Mesendoderm (in vitro differentiated cells): ENCODE measurements at regions not wholly inside any gene's neighbourhood (a gene's known extent, or its start where the extent isn't known, plus 50 kb on each side); places are given as distances from the start of the nearest gene placed in this dataset.

Experiments used
- DNase-seq: peaks from one replicate; pipeline ENCODE4 v3.0.0; 2013
- H2AK5ac ChIP-seq: 2 replicates; pipeline ENCODE4 v1.6.1; 2013; ENCODE audit warnings: low read length, inconsistent platforms
- H2BK120ac ChIP-seq: 2 replicates; pipeline ENCODE4 v1.6.1; 2013; ENCODE audit warnings: low read depth, mild to moderate bottlenecking, low read length, moderate library complexity, mixed read lengths
- H2BK15ac ChIP-seq: replicated peaks from 2 replicates; pipeline ENCODE4 v1.6.1; 2013; ENCODE audit warnings: low read depth, mild to moderate bottlenecking, moderate library complexity
- H2BK5ac ChIP-seq: 2 replicates; pipeline ENCODE4 v1.6.1; 2013; ENCODE audit warnings: low read length, inconsistent platforms
- H3K18ac ChIP-seq: 2 replicates; pipeline ENCODE4 v1.6.1; 2013; ENCODE audit warnings: mild to moderate bottlenecking, low read length, mixed read lengths
- H3K23ac ChIP-seq: one replicate; pipeline ENCODE4 v1.6.1; 2013; ENCODE audit warnings: low read length
- H3K27ac ChIP-seq: 2 replicates; pipeline ENCODE4 v1.5.1; 2013; ENCODE audit warnings: low read depth, mild to moderate bottlenecking, inconsistent platforms, low read length, moderate library complexity
- H3K27me3 ChIP-seq: 2 replicates; pipeline ENCODE4 v1.6.1; 2013; ENCODE audit warnings: low read length, control low read depth, mild to moderate bottlenecking, inconsistent platforms; ENCODE audit not compliant: insufficient read depth, poor library complexity
- H3K36me3 ChIP-seq: 2 replicates; pipeline ENCODE4 v1.6.1; 2013; ENCODE audit warnings: low read length, inconsistent platforms; ENCODE audit not compliant: control insufficient read depth, insufficient read depth
- H3K4ac ChIP-seq: one replicate; pipeline ENCODE4 v1.6.1; 2013; ENCODE audit warnings: low read depth, mild to moderate bottlenecking, low read length, moderate library complexity
- H3K4me1 ChIP-seq: 2 replicates; pipeline ENCODE4 v1.6.1; 2013; ENCODE audit warnings: low read depth, low read length, inconsistent platforms; ENCODE audit not compliant: control insufficient read depth
- H3K4me2 ChIP-seq: 2 replicates; pipeline ENCODE4 v1.6.1; 2013; ENCODE audit warnings: low read length
- H3K4me3 ChIP-seq: 2 replicates; pipeline ENCODE4 v1.5.1; 2013; ENCODE audit warnings: mild to moderate bottlenecking, low read length
- H3K56ac ChIP-seq: one replicate; pipeline ENCODE4 v1.6.1; 2013; ENCODE audit warnings: low read length
- H3K79me1 ChIP-seq: 2 replicates; pipeline ENCODE4 v1.6.1; 2013; ENCODE audit warnings: low read length, inconsistent platforms
- H3K79me2 ChIP-seq: 2 replicates; pipeline ENCODE4 v1.6.1; 2013; ENCODE audit warnings: mild to moderate bottlenecking, low read length; ENCODE audit not compliant: control insufficient read depth, insufficient read depth
- H3K9ac ChIP-seq: 2 replicates; pipeline ENCODE4 v1.6.1; 2013; ENCODE audit warnings: low read length, inconsistent platforms
- H4K5ac ChIP-seq: one replicate; pipeline ENCODE4 v1.6.1; 2013; ENCODE audit warnings: low read length
- H4K8ac ChIP-seq: one replicate; pipeline ENCODE4 v1.6.1; 2013; ENCODE audit warnings: low read depth, mild to moderate bottlenecking, control low read depth, low read length, moderate library complexity
- WGBS: extraction: QIAGEN DNeasy Blood & Tissue Kit; methylation state at CpG from one replicate; pipeline ENCODE4 v1.1.7; 2013; ENCODE audit warnings: low lambda C conversion rate, missing lambda C conversion rate; ENCODE audit not compliant: insufficient coverage; ENCODE audit errors: extremely low coverage; 5-methylcytosine and 5-hydroxymethylcytosine counted together

DNA sequence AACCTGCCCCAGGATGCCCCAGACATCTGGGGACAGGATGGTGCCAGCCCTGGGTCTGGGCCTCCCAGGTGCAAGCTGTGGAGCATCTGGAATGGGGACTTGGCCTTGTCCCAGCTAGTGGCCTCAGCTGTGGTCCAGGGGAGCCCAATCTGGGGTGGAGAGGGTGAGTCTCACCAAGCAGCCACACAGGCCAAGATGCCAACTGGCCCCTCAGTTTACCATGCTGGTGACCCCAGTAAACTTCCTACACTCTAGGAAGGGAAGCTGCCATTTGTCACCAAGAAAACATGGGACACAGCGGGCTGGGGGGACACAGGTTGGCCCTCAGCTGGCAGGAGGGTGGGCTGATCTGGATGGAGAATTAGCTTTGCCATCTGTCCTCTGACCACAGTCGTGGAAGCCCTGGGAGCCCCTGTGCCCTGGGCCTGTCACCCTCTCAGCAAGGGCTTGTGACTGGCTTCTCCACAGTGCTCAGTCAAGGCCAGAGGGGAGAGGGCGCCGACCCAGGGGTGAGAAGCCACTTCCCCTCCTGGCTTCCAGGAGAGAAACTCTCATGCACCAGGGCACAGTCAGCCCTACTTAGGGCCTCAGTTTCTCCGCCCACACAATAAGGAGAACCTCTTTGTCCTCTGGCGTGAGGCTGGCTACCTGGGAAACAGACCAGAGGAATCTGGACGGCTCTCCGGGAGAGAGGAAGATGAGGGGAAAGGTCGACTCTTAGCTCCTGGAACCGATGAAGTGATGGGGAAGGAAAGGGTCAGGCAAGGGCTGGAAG is 126.4 kb upstream of the SMURF2 start:
- DNase-seq = no peak
- no peak overlapping the region for H3K23ac ChIP-seq
- no peak overlapping the region for H2AK5ac ChIP-seq
- no peaks in the 10 kb centered on the region for H3K79me1 ChIP-seq
- no peak overlapping the region for H2BK5ac ChIP-seq
- no peak overlapping the region for H3K27ac ChIP-seq
- no peak overlapping the region for H2BK15ac ChIP-seq
- H3K4me1 ChIP-seq = no peaks in the 10 kb centered on the region
- no peak overlapping the region for H2BK120ac ChIP-seq
- H3K9ac ChIP-seq = no peak overlapping the region
- H3K4me3 ChIP-seq = no peak overlapping the region
- whole genome bisulfite sequencing = no CpG with 5 or more reads among the region's 10 CpGs
- no peak overlapping the region for H3K4me2 ChIP-seq
- H4K8ac ChIP-seq = no peak overlapping the region
- H3K79me2 ChIP-seq = no peaks in the 10 kb centered on the region
- no peaks in the 10 kb centered on the region for H3K36me3 ChIP-seq
- H3K27me3 ChIP-seq = no peaks in the 10 kb centered on the region
- H3K4ac ChIP-seq = no peak overlapping the region
- no peak overlapping the region for H3K56ac ChIP-seq
- H4K5ac ChIP-seq = no peak overlapping the region
- H3K18ac ChIP-seq = no peak overlapping the region

- H3K27ac ChIP-seq = no peak overlapping the region
- no CpG with 5 or more reads among the region's 8 CpGs for WGBS
Measured at GRCh38 chr17:64787921-64788271, 125.8 kb upstream of the SMURF2 start.

GRCh38 chr17:64787255-64787920 is 125.3 kb upstream of the SMURF2 start:
- DNase-seq = no peak

More at GRCh38 chr17:64787921-64788271, 125.8 kb upstream of the SMURF2 start:
- Histone ChIP-seq H3K4ac (no peak overlapping the region), H3K4me1 (no peaks in the 10 kb centered on the region), H4K8ac (no peak overlapping the region), H3K9ac (no peak overlapping the region), H3K18ac (no peak overlapping the region), H3K36me3 (no peaks in the 10 kb centered on the region), H3K56ac (no peak overlapping the region), H4K5ac (no peak overlapping the region), H3K79me2 (no peaks in the 10 kb centered on the region), H3K79me1 (no peaks in the 10 kb centered on the region), H2BK15ac (no peak overlapping the region), H2AK5ac (no peak overlapping the region), H3K4me2 (no peak overlapping the region), H2BK5ac (no peak overlapping the region), H3K4me3 (no peak overlapping the region), H2BK120ac (no peak overlapping the region), H3K23ac (no peak overlapping the region), H3K27me3 (no peaks in the 10 kb centered on the region)
- no peak for DNase-seq

GRCh38 chr17:64786337-64786736 is 124.2 kb upstream of the SMURF2 start:
- no peak overlapping the region for H2AK5ac ChIP-seq
- no peaks in the 10 kb centered on the region for H3K79me1 ChIP-seq
- no peak overlapping the region for H3K23ac ChIP-seq
- H2BK5ac ChIP-seq = no peak overlapping the region
- no peaks in the 10 kb centered on the region for H3K36me3 ChIP-seq
- no peak overlapping the region for H3K4ac ChIP-seq
- H3K9ac ChIP-seq = no peak overlapping the region
- no peak overlapping the region for H3K27ac ChIP-seq
- no peak overlapping the region for H3K4me2 ChIP-seq
- no peak overlapping the region for H2BK120ac ChIP-seq
- H3K4me3 ChIP-seq = no peak overlapping the region
- no peak overlapping the region for H3K18ac ChIP-seq
- DNase-seq = no peak
- no peak overlapping the region for H4K5ac ChIP-seq
- H3K79me2 ChIP-seq = no peaks in the 10 kb centered on the region
- WGBS = no CpG with 5 or more reads among the region's 12 CpGs
- H3K27me3 ChIP-seq = no peaks in the 10 kb centered on the region
- H4K8ac ChIP-seq = no peak overlapping the region
- no peak overlapping the region for H2BK15ac ChIP-seq
- no peaks in the 10 kb centered on the region for H3K4me1 ChIP-seq
- H3K56ac ChIP-seq = no peak overlapping the region

More at GRCh38 chr17:64787255-64787920, 125.3 kb upstream of the SMURF2 start:
- Histone ChIP-seq H2BK120ac (no peak overlapping the region), H3K4me3 (no peak overlapping the region), H2BK5ac (no peak overlapping the region), H3K9ac (no peak overlapping the region), H3K79me2 (no peaks in the 10 kb centered on the region), H3K4ac (no peak overlapping the region), H3K27me3 (no peaks in the 10 kb centered on the region), H4K8ac (no peak overlapping the region), H3K23ac (no peak overlapping the region), H3K79me1 (no peaks in the 10 kb centered on the region), H3K18ac (no peak overlapping the region), H4K5ac (no peak overlapping the region), H3K56ac (no peak overlapping the region), H3K4me2 (no peak overlapping the region), H3K4me1 (no peaks in the 10 kb centered on the region), H3K27ac (no peak overlapping the region), H2AK5ac (no peak overlapping the region), H3K36me3 (no peaks in the 10 kb centered on the region), H2BK15ac (no peak overlapping the region)
- no CpG with 5 or more reads among the region's 11 CpGs for WGBS

DNA sequence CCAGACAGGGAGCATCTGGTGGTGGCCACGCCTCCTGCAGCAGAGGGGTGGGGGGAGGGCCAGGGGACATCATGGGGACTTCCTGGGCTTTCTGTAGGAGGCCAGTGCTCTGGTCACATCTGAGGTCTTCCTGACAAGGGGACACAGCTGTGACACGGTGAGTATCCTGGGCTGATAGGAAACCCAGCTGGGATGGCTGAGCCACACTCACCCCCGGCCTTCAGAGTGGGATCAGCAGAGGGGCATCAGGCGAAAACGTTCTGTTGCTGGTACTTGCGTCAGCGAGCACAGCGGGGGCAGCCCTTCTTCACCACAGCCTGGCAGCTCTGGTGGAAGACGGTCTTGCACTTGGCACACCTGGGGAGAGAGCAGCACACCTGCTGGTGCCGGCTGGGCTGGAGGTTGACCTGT is 122.9 kb upstream of the SMURF2 start:
- Histone ChIP-seq H3K4ac (no peak overlapping the region), H3K4me3 (no peak overlapping the region), H2AK5ac (no peak overlapping the region), H3K79me2 (no peaks in the 10 kb centered on the region), H2BK120ac (no peak overlapping the region), H3K18ac (no peak overlapping the region), H2BK15ac (no peak overlapping the region), H3K56ac (no peak overlapping the region), H4K5ac (no peak overlapping the region), H3K4me1 (no peaks in the 10 kb centered on the region), H3K36me3 (no peaks in the 10 kb centered on the region), H3K23ac (no peak overlapping the region), H3K79me1 (no peaks in the 10 kb centered on the region), H3K9ac (no peak overlapping the region), H3K27ac (no peak overlapping the region), H3K4me2 (no peak overlapping the region), H2BK5ac (no peak overlapping the region), H4K8ac (no peak overlapping the region), H3K27me3 (no peaks in the 10 kb centered on the region)
- DNase-seq = peak; percentile 27
- no CpG with 5 or more reads among the region's 10 CpGs for WGBS
